MCF 10A (cell line): ENCODE measurements at regions not wholly inside any gene's neighbourhood (a gene's known extent, or its start where the extent isn't known, plus 50 kb on each side); places are given as distances from the start of the nearest gene placed in this dataset.

Experiments used
- BruUV-seq: library from RNA; stranded (reverse); fragments of 400-500 nt; replicated peaks from 2 replicates; lab custom pipeline; 2021; lab: Mats Ljungman, UMichigan
- CTCF ChIA-PET: fragments of 300-600 bp; sonication (Branson Sonifier 250); formaldehyde crosslinking; extraction: SDS; loops from one replicate; lab custom pipeline; 2021; ENCODE audit warnings: antibody characterized with exemption, inconsistent platforms; lab: Yijun Ruan, JAX
- POLR2A ChIA-PET: fragments of 300-600, 350-650 bp; sonication (Branson Sonifier 250); formaldehyde crosslinking; extraction: SDS; loops from one replicate; lab custom pipeline; 2020; ENCODE audit warnings: antibody characterized with exemption, inconsistent platforms; lab: Yijun Ruan, JAX
- DNase-seq: peaks from one replicate; pipeline ENCODE4 v3.0.0-alpha.2; 2018; ENCODE audit not compliant: unreplicated experiment
- H3K27ac Mint-ChIP-seq: one replicate; pipeline ENCODE4 v1.8.0; 2022; ENCODE audit warnings: mild to moderate bottlenecking, low read depth, mixed read lengths; ENCODE audit not compliant: unreplicated experiment
- H3K27me3 Mint-ChIP-seq: one replicate; pipeline ENCODE4 v1.8.0; 2022; ENCODE audit warnings: mixed read lengths; ENCODE audit not compliant: insufficient read depth, unreplicated experiment
- H3K36me3 Mint-ChIP-seq: one replicate; pipeline ENCODE4 v1.8.0; 2022; ENCODE audit warnings: mild to moderate bottlenecking, moderate library complexity, mixed read lengths; ENCODE audit not compliant: insufficient read depth, unreplicated experiment
- H3K4me1 Mint-ChIP-seq: one replicate; pipeline ENCODE4 v1.8.0; 2022; ENCODE audit warnings: mixed read lengths; ENCODE audit not compliant: insufficient read depth, unreplicated experiment
- H3K4me3 Mint-ChIP-seq: one replicate; pipeline ENCODE4 v1.8.0; 2022; ENCODE audit warnings: mild to moderate bottlenecking, moderate library complexity, mixed read lengths; ENCODE audit not compliant: unreplicated experiment
- H3K9me3 Mint-ChIP-seq: one replicate; pipeline ENCODE4 v1.8.0; 2022; ENCODE audit warnings: mixed read lengths; ENCODE audit not compliant: unreplicated experiment
- CTCF ChIP-seq: fragments of 200-600 bp; IDR thresholded peaks from one replicate; pipeline ENCODE4 v1.8.0; 2022; ENCODE audit warnings: antibody characterized with exemption, mild to moderate bottlenecking; ENCODE audit not compliant: unreplicated experiment
- intact Hi-C: fragments of 100-400 bp; cut with micrococcal nuclease; formaldehyde crosslinking; loops from 2 replicates; pipeline ENCODE4 v1.14.1; 2022

DNA sequence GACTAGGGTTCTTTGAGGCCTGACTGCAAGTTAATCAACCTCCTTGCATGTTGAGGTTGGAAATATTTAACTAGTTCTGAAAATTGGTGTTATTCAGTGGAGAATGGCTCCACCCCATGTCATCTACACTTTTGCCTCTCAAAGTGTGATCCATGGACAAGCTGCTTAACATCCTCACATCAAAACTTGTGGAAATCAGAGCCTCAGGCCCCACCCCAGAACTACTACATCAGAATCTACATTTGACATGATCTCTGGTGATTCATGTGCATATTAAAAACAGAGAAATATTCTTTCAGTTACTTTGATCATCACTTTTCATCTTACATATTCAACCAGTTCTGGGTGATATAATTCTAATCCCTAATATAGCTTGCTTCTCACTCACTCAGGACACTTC, 632.9 kb downstream of the ARL4A start:
- Mint-ChIP-seq H3K27ac (no peak overlapping the region), H3K27me3 (no peaks in the 10 kb centered on the region), H3K9me3 (no peaks in the 10 kb centered on the region), H3K4me1 (no peaks in the 10 kb centered on the region), H3K36me3 (no peaks in the 10 kb centered on the region), H3K4me3 (no peak overlapping the region)
- intact Hi-C loops: no loop called here
- TF ChIP-seq CTCF: no peak
- no TSS peak for BruUV-seq
- no peak for DNase-seq
- ChIA-PET CTCF (no interaction called here), POLR2A (no interaction called here)

- BruUV-seq: no TSS peak
- no peak for TF ChIP-seq CTCF
- intact Hi-C loops: no loop called here
- ChIA-PET CTCF (interaction anchor here (0.5 to 0.9 kb wide), 2 partner anchors 26 to 204 kb away, joined by 3 read pairs; no protein-coding TSS in a partner anchor), POLR2A (no interaction called here)
- no peaks in the 10 kb centered on the region for H3K9me3 Mint-ChIP-seq
- H3K36me3 Mint-ChIP-seq: no peaks in the 10 kb centered on the region
- DNase-seq: no peak
- H3K4me3 Mint-ChIP-seq: no peak overlapping the region
- no peaks in the 10 kb centered on the region for H3K27me3 Mint-ChIP-seq
- no peak overlapping the region for H3K27ac Mint-ChIP-seq
- no peaks in the 10 kb centered on the region for H3K4me1 Mint-ChIP-seq
Measured at GRCh38 chr7:13321316-13321715, 633.9 kb downstream of the ARL4A start.

DNA sequence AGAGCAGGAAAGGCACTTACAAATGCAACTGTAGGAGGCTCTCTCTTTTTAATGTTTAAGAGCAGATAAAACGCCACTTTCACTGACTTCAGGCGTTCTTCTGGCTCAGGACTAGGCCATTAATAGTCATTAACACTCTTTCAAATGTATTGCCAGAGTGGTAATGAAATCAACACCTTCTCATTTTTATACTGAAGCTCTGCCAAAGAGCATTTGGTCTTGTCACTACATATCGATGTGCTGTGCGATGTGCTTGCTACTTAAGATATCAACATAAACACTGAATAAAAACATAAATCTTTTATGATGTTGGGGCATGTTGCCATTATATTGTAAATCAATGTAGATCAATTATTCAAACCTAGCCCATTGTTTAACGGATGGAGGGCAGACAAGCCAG, 634.7 kb downstream of the ARL4A start:
- H3K9me3 Mint-ChIP-seq: no peaks in the 10 kb centered on the region
- ChIA-PET CTCF (interaction anchor here (0.5 to 0.9 kb wide), 2 partner anchors 25 to 1110 kb away, joined by 3 read pairs; no protein-coding TSS in a partner anchor), POLR2A (interaction anchor here (0.7 to 0.9 kb wide), 2 partner anchors 8 to 12 kb away, joined by 3 read pairs; no protein-coding TSS in a partner anchor)
- no TSS peak for BruUV-seq
- no peaks in the 10 kb centered on the region for H3K4me1 Mint-ChIP-seq
- no peak for TF ChIP-seq CTCF
- no peaks in the 10 kb centered on the region for H3K27me3 Mint-ChIP-seq
- H3K27ac Mint-ChIP-seq: no peak overlapping the region
- intact Hi-C loops: no loop called here
- DNase-seq: no peak
- H3K4me3 Mint-ChIP-seq: no peak overlapping the region
- H3K36me3 Mint-ChIP-seq: no peaks in the 10 kb centered on the region

DNA sequence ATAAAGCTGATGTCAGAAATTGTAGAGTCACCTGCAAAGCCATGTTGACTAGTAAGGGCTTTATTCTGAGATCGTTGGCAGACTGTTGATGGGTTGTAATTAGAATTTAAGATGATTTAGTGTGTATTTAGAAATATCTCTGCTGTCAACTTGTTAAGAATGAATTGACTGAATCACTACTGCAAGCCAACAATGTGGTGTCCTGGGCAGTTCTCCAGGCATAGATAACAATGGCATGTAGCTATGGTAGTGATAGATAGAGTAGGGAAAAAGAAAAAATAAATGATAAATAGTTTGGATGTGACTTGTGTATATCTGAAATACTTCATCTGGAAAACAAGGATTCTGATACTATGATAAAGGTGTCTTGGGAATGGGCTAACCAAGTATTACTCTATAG, 640.2 kb downstream of the ARL4A start:
- H3K27me3 Mint-ChIP-seq: no peaks in the 10 kb centered on the region
- TF ChIP-seq CTCF: no peak
- H3K4me3 Mint-ChIP-seq: no peak overlapping the region
- H3K36me3 Mint-ChIP-seq: no peaks in the 10 kb centered on the region
- intact Hi-C loops: no loop called here
- no TSS peak for BruUV-seq
- H3K9me3 Mint-ChIP-seq: no peaks in the 10 kb centered on the region
- DNase-seq: no peak
- no peak overlapping the region for H3K27ac Mint-ChIP-seq
- ChIA-PET POLR2A (no interaction called here), CTCF (interaction anchor here (0.9 kb wide), 1 partner anchor 11 kb away, joined by 3 read pairs; no protein-coding TSS in a partner anchor)
- H3K4me1 Mint-ChIP-seq: no peaks in the 10 kb centered on the region
